SK-N-SH (cell line): ENCODE measurements at regions not wholly inside any gene's neighbourhood (a gene's known extent, or its start where the extent isn't known, plus 50 kb on each side); places are given as distances from the start of the nearest gene placed in this dataset.

Source experiments
- CTCF ChIA-PET: fragments of 300-600, 350-600 bp; formaldehyde crosslinking; extraction: SDS; loops from one replicate; lab custom pipeline; 2021; lab: Yijun Ruan, JAX
- POLR2A ChIA-PET: fragments of 350-600 bp; sonication (Branson Sonifier 250); formaldehyde crosslinking; extraction: SDS; loops from one replicate; lab custom pipeline; 2020; ENCODE audit warnings: antibody characterized with exemption, inconsistent platforms; lab: Yijun Ruan, JAX
- DNase-seq: peaks from one replicate; pipeline ENCODE4 v3.0.0; 2012
- H2AFZ ChIP-seq: fragments of 200-600 bp; sonication (generic); 2 replicates; pipeline ENCODE4 v1.8.1; 2016; ENCODE audit warnings: antibody characterized with exemption, mild to moderate bottlenecking, low read depth
- H3F3A ChIP-seq: fragments of 200-600 bp; sonication (generic); replicated peaks from 2 replicates; pipeline ENCODE3; 2016; ENCODE audit warnings: antibody characterized with exemption, mild to moderate bottlenecking; ENCODE audit not compliant: insufficient read depth
- H3K27ac ChIP-seq, 2 experiments: fragments of 200-500 bp in 1 of 2; fragments of 200-600 bp in 1 of 2; sonication (Bioruptor generic) in 1 of 2; sonication (generic), shearing (Covaris generic) in 1 of 2; 2 replicates each; pipeline versions ENCODE4 v1.5.1 to v1.6.1; 2014 to 2016; ENCODE audit warnings: low read depth in 2 of 2, inconsistent platforms in 1 of 2, low read length in 1 of 2, mild to moderate bottlenecking in 1 of 2, mixed read lengths in 1 of 2
- H3K27me3 ChIP-seq: fragments of 200-600 bp; sonication (generic), shearing (Covaris generic); 2 replicates; pipeline ENCODE4 v1.6.1; 2016; ENCODE audit warnings: mixed run types; ENCODE audit not compliant: insufficient read depth
- H3K36me3 ChIP-seq, 2 experiments: fragments of 200-500 bp in 1 of 2; fragments of 200-600 bp in 1 of 2; sonication (Bioruptor generic) in 1 of 2; sonication (generic) in 1 of 2; replicated peaks in 1 of 2; 2 replicates each; pipeline versions ENCODE3 to v1.5.1; 2014 to 2016; ENCODE audit warnings: low read length in 1 of 2, mild to moderate bottlenecking in 1 of 2; ENCODE audit not compliant: insufficient read depth in 2 of 2, control insufficient read depth in 1 of 2
- H3K4me1 ChIP-seq, 2 experiments: fragments of 200-500 bp in 1 of 2; fragments of 200-600 bp in 1 of 2; sonication (Bioruptor generic) in 1 of 2; sonication (generic), shearing (Covaris generic) in 1 of 2; 2 replicates each; pipeline versions ENCODE4 v1.5.1 to v1.6.1; 2014 to 2016; ENCODE audit warnings: low read depth in 1 of 2, low read length in 1 of 2, mixed run types in 1 of 2; ENCODE audit not compliant: insufficient read depth in 2 of 2, control insufficient read depth in 1 of 2
- H3K4me2 ChIP-seq: fragments of 200-600 bp; sonication (generic), shearing (Covaris generic); 2 replicates; pipeline ENCODE4 v1.6.1; 2017; ENCODE audit warnings: mixed run types
- H3K4me3 ChIP-seq, 2 experiments: fragments of 200-500 bp in 1 of 2; fragments of 200-600 bp in 1 of 2; sonication (Bioruptor generic) in 1 of 2; sonication (generic), shearing (Covaris generic) in 1 of 2; 2 replicates each; pipeline versions ENCODE4 v1.5.1 to v1.8.1; 2014 to 2016; ENCODE audit warnings: low read depth in 2 of 2, inconsistent platforms in 1 of 2, low read length in 1 of 2, mild to moderate bottlenecking in 1 of 2, mixed read lengths in 1 of 2, moderate library complexity in 1 of 2
- H3K79me2 ChIP-seq: fragments of 200-600 bp; sonication (generic); 2 replicates; pipeline ENCODE4 v1.8.1; 2017; ENCODE audit warnings: mild to moderate bottlenecking; ENCODE audit not compliant: insufficient read depth
- H3K9ac ChIP-seq: fragments of 200-600 bp; sonication (generic); 2 replicates; pipeline ENCODE4 v1.6.1; 2017; ENCODE audit warnings: mixed run types
- H3K9me2 ChIP-seq: fragments of 200-600 bp; sonication (generic); 2 replicates; pipeline ENCODE4 v1.6.1; 2017; ENCODE audit warnings: mixed run types
- H3K9me3 ChIP-seq: fragments of 200-600 bp; sonication (generic); 2 replicates; pipeline ENCODE4 v1.6.1; 2017; ENCODE audit warnings: mixed run types, mild to moderate bottlenecking, moderate library complexity
- H4K20me1 ChIP-seq: fragments of 200-600 bp; sonication (generic); 2 replicates; pipeline ENCODE4 v1.6.1; 2017; ENCODE audit warnings: mild to moderate bottlenecking, mixed run types; ENCODE audit not compliant: insufficient read depth
- CHD2 ChIP-seq: fragments of 150-350 bp; IDR thresholded peaks from 2 replicates; pipeline ENCODE4 v1.6.1; 2018; ENCODE audit warnings: low read length; ENCODE audit not compliant: partially characterized antibody
- CTCF ChIP-seq: fragments of 200-600 bp; sonication (generic); IDR thresholded peaks from 2 replicates; pipeline ENCODE4 v1.6.1; 2017; ENCODE audit warnings: antibody characterized with exemption, mild to moderate bottlenecking, moderate library complexity
- EZH2phosphoT487 ChIP-seq: fragments of 200-600 bp; sonication (generic); IDR thresholded peaks from 2 replicates; pipeline ENCODE4 v1.6.1; 2017; ENCODE audit warnings: low read depth, mixed run types, mild to moderate bottlenecking, antibody characterized with exemption, moderate library complexity, borderline replicate concordance
- FOXJ3 ChIP-seq: sonication (generic); formaldehyde crosslinking; IDR thresholded peaks from 2 replicates; pipeline ENCODE4 v1.5.1; 2020; ENCODE audit warnings: mild to moderate bottlenecking, missing genetic modification reagents
- GABPA ChIP-seq: IDR thresholded peaks from 2 replicates; pipeline ENCODE4 v1.4.0; 2012; ENCODE audit warnings: low read depth, mild to moderate bottlenecking
- GATA2 ChIP-seq: sonication (generic); formaldehyde crosslinking; IDR thresholded peaks from 2 replicates; pipeline ENCODE4 v1.5.0; 2020; ENCODE audit warnings: mild to moderate bottlenecking, missing genetic modification reagents
- IRF3 ChIP-seq: fragments of 150-350 bp; IDR thresholded peaks from 2 replicates; pipeline ENCODE4 v1.6.1; 2016; ENCODE audit warnings: mild to moderate bottlenecking, low read depth, low read length
- JUND ChIP-seq: IDR thresholded peaks from 2 replicates; pipeline ENCODE4 v1.4.0; 2012
- MAX ChIP-seq: IDR thresholded peaks from 2 replicates; pipeline ENCODE4 v1.4.0; 2012; ENCODE audit warnings: low read depth
- MXI1 ChIP-seq: IDR thresholded peaks from 2 replicates; pipeline ENCODE4 v1.6.1; 2012; ENCODE audit warnings: mild to moderate bottlenecking, low read depth, low read length, improper control_type of control experiment
- PBX3 ChIP-seq: IDR thresholded peaks from 2 replicates; pipeline ENCODE4; 2012
- RCOR1 ChIP-seq: fragments of 150-350 bp; IDR thresholded peaks from 2 replicates; pipeline ENCODE4 v1.6.1; 2017; ENCODE audit warnings: antibody characterized with exemption, low read length
- RFX5 ChIP-seq: IDR thresholded peaks from 2 replicates; pipeline ENCODE4 v1.6.1; 2012; ENCODE audit warnings: mild to moderate bottlenecking, improper control_type of control experiment, low read length
- SMC3 ChIP-seq: IDR thresholded peaks from 2 replicates; pipeline ENCODE4 v1.6.1; 2012; ENCODE audit warnings: low read depth, low read length, improper control_type of control experiment
- USF1 ChIP-seq: IDR thresholded peaks from 2 replicates; pipeline ENCODE4 v1.4.0; 2012; ENCODE audit warnings: low read depth, borderline replicate concordance
- WGBS: methylation state at CpG from one replicate; pipeline ENCODE4 v1.1.6; 2017; ENCODE audit warnings: low lambda C conversion rate; 5-methylcytosine and 5-hydroxymethylcytosine counted together

- ChIA-PET CTCF (interaction anchor here (1.0 kb wide), 1 partner anchor 36 kb away, joined by 3 read pairs; no protein-coding TSS in a partner anchor), POLR2A (no interaction called here)
- Histone ChIP-seq H3K4me3 (no peak overlapping the region), H3K27me3 (no peaks in the 10 kb centered on the region), H3K9ac (no peak overlapping the region), H2AFZ (no peak overlapping the region), H3K36me3 (no peaks in the 10 kb centered on the region), H3F3A (no peaks in the 10 kb centered on the region), H3K79me2 (no peaks in the 10 kb centered on the region), H3K27ac (no peak overlapping the region), H3K9me3 (no peaks in the 10 kb centered on the region), H3K4me1 (no peaks in the 10 kb centered on the region), H3K9me2 (no peaks in the 10 kb centered on the region), H3K4me2 (no peak overlapping the region), H4K20me1 (no peaks in the 10 kb centered on the region)
- 1% methylated on average over 3 of the region's 3 CpGs for WGBS
- no peak for DNase-seq
- TF ChIP-seq JUND (no peak), GABPA (no peak), FOXJ3 (CRISPR knock-in tag) (no peak), MXI1 (no peak), CHD2 (no peak), MAX (no peak), CTCF (no peak), RFX5 (no peak), GATA2 (CRISPR knock-in tag) (no peak), IRF3 (no peak), RCOR1 (no peak), EZH2phosphoT487 (no peak), SMC3 (no peak), PBX3 (no peak), USF1 (no peak)
These were observed 866.7 kb upstream of the SPRY2 start for GRCh38 chr13:81207636-81208035.
